H1 (cell line): ENCODE measurements at regions not wholly inside any gene's neighbourhood (a gene's known extent, or its start where the extent isn't known, plus 50 kb on each side); places are given as distances from the start of the nearest gene placed in this dataset.

Experiments used
- BACH1 ChIP-seq: IDR thresholded peaks from 2 replicates; pipeline ENCODE4 v1.6.1; 2012; ENCODE audit warnings: low read length, improper control_type of control experiment
- CBX8 ChIP-seq: fragments of 300-800, 300-1000 bp; sonication (generic); IDR thresholded peaks from 2 replicates; pipeline ENCODE4 v1.7.1; 2016; ENCODE audit warnings: low read depth, low read length, borderline replicate concordance
- EZH2 ChIP-seq: fragments of 200-600 bp; sonication (generic); IDR thresholded peaks from 2 replicates; pipeline ENCODE4 v1.7.1; 2012; ENCODE audit warnings: low read depth, mild to moderate bottlenecking, moderate library complexity, low read length, inconsistent platforms; ENCODE audit not compliant: severe bottlenecking
- GTF2F1 ChIP-seq: IDR thresholded peaks from 2 replicates; pipeline ENCODE4 v1.6.1; 2012; ENCODE audit warnings: low read depth, low read length, improper control_type of control experiment, borderline replicate concordance
- HDAC2 ChIP-seq, 2 experiments: fragments of 300-600 bp in 1 of 2; sonication (generic) in 1 of 2; IDR thresholded peaks; 2 replicates each; pipeline ENCODE4 v1.6.1; 2011 to 2012; ENCODE audit warnings: low read depth in 2 of 2, low read length in 2 of 2, mild to moderate bottlenecking in 2 of 2, moderate library complexity in 2 of 2, borderline replicate concordance in 1 of 2, inconsistent platforms in 1 of 2
- JUND ChIP-seq: IDR thresholded peaks from 2 replicates; pipeline ENCODE4 v1.6.1; 2011; ENCODE audit warnings: mild to moderate bottlenecking, improper control_type of control experiment, low read length
- KDM4A ChIP-seq: IDR thresholded peaks from one replicate; pipeline ENCODE4 v1.7.1; 2012; ENCODE audit warnings: low read depth, mild to moderate bottlenecking, moderate library complexity, low read length, inconsistent platforms; ENCODE audit not compliant: severe bottlenecking
- POLR2A ChIP-seq, 2 experiments: IDR thresholded peaks; 1 replicate in 1 of 2; 2 replicates in 1 of 2; pipeline ENCODE4 v1.6.1; 2011; ENCODE audit warnings: low read depth in 2 of 2, low read length in 2 of 2, mild to moderate bottlenecking in 2 of 2; ENCODE audit errors: control extremely low read depth in 1 of 2
- RBBP5 ChIP-seq: IDR thresholded peaks from 2 replicates; pipeline ENCODE4 v1.7.1; 2012; ENCODE audit warnings: low read depth, mild to moderate bottlenecking, inconsistent platforms, low read length, moderate library complexity, borderline replicate concordance
- SIN3A ChIP-seq, 2 experiments: IDR thresholded peaks in 1 of 2; conservative IDR thresholded peaks in 1 of 2; 2 replicates each; pipeline ENCODE4 v1.6.1; 2011 to 2012; ENCODE audit warnings: low read length in 2 of 2, improper control_type of control experiment in 1 of 2, low read depth in 1 of 2, mild to moderate bottlenecking in 1 of 2
- TF ChIP-seq, protein P1 (sequence below): fragments of 300-600 bp; sonication (generic); IDR thresholded peaks from 2 replicates; pipeline ENCODE4 v1.7.1; 2012; ENCODE audit warnings: low read length, moderate library complexity, mild to moderate bottlenecking, inconsistent platforms; ENCODE audit not compliant: insufficient replicate concordance
- TF ChIP-seq, protein P2 (sequence below): IDR thresholded peaks from 2 replicates; pipeline ENCODE4 v1.6.1; 2012; ENCODE audit warnings: inconsistent platforms

DNA sequence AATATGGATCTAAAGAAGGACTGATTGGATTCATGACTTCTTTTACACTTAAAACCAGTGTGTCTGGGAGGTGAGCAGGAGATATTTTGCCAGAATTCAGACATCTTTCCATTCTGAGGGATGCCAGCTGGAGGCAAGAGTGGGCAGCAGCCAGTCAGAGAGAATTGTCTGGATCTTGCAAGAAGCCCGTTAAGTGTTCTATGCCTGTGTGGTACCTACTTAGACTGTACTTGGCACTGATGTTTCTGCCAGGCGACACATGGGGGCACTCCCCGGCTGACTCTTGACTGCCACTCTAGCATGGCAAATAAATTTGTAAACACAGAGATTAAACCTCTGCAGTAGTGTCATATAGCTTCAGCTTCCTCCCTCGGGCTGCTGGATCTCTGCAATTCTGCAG, 247.7 kb downstream of the UTP18 start (continued):
- TF ChIP-seq, protein P1, sequence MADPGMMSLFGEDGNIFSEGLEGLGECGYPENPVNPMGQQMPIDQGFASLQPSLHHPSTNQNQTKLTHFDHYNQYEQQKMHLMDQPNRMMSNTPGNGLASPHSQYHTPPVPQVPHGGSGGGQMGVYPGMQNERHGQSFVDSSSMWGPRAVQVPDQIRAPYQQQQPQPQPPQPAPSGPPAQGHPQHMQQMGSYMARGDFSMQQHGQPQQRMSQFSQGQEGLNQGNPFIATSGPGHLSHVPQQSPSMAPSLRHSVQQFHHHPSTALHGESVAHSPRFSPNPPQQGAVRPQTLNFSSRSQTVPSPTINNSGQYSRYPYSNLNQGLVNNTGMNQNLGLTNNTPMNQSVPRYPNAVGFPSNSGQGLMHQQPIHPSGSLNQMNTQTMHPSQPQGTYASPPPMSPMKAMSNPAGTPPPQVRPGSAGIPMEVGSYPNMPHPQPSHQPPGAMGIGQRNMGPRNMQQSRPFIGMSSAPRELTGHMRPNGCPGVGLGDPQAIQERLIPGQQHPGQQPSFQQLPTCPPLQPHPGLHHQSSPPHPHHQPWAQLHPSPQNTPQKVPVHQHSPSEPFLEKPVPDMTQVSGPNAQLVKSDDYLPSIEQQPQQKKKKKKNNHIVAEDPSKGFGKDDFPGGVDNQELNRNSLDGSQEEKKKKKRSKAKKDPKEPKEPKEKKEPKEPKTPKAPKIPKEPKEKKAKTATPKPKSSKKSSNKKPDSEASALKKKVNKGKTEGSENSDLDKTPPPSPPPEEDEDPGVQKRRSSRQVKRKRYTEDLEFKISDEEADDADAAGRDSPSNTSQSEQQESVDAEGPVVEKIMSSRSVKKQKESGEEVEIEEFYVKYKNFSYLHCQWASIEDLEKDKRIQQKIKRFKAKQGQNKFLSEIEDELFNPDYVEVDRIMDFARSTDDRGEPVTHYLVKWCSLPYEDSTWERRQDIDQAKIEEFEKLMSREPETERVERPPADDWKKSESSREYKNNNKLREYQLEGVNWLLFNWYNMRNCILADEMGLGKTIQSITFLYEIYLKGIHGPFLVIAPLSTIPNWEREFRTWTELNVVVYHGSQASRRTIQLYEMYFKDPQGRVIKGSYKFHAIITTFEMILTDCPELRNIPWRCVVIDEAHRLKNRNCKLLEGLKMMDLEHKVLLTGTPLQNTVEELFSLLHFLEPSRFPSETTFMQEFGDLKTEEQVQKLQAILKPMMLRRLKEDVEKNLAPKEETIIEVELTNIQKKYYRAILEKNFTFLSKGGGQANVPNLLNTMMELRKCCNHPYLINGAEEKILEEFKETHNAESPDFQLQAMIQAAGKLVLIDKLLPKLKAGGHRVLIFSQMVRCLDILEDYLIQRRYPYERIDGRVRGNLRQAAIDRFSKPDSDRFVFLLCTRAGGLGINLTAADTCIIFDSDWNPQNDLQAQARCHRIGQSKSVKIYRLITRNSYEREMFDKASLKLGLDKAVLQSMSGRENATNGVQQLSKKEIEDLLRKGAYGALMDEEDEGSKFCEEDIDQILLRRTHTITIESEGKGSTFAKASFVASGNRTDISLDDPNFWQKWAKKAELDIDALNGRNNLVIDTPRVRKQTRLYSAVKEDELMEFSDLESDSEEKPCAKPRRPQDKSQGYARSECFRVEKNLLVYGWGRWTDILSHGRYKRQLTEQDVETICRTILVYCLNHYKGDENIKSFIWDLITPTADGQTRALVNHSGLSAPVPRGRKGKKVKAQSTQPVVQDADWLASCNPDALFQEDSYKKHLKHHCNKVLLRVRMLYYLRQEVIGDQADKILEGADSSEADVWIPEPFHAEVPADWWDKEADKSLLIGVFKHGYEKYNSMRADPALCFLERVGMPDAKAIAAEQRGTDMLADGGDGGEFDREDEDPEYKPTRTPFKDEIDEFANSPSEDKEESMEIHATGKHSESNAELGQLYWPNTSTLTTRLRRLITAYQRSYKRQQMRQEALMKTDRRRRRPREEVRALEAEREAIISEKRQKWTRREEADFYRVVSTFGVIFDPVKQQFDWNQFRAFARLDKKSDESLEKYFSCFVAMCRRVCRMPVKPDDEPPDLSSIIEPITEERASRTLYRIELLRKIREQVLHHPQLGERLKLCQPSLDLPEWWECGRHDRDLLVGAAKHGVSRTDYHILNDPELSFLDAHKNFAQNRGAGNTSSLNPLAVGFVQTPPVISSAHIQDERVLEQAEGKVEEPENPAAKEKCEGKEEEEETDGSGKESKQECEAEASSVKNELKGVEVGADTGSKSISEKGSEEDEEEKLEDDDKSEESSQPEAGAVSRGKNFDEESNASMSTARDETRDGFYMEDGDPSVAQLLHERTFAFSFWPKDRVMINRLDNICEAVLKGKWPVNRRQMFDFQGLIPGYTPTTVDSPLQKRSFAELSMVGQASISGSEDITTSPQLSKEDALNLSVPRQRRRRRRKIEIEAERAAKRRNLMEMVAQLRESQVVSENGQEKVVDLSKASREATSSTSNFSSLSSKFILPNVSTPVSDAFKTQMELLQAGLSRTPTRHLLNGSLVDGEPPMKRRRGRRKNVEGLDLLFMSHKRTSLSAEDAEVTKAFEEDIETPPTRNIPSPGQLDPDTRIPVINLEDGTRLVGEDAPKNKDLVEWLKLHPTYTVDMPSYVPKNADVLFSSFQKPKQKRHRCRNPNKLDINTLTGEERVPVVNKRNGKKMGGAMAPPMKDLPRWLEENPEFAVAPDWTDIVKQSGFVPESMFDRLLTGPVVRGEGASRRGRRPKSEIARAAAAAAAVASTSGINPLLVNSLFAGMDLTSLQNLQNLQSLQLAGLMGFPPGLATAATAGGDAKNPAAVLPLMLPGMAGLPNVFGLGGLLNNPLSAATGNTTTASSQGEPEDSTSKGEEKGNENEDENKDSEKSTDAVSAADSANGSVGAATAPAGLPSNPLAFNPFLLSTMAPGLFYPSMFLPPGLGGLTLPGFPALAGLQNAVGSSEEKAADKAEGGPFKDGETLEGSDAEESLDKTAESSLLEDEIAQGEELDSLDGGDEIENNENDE: no peak
- TF ChIP-seq KDM4A (no peak), CBX8 (no peak), RBBP5 (no peak), EZH2 (no peak), GTF2F1 (no peak), HDAC2 (IDR thresholded peaks at IDR 0.05; ENCODE audit: borderline replicate concordance in 1 of 2, low read depth in 2 of 2, low read length in 2 of 2) (no peak), SIN3A (conservative IDR thresholded peaks at IDR 0.05 in 1 of 2, IDR thresholded peaks at IDR 0.05 in 1 of 2; ENCODE audit: low read depth in 1 of 2, low read length in 2 of 2) (no peak), JUND (no peak), POLR2A (IDR thresholded peaks at IDR 0.05; ENCODE audit: control extremely low read depth in 1 of 2, low read depth in 2 of 2, low read length in 2 of 2) (no peak), BACH1 (no peak)
- TF ChIP-seq, protein P2, sequence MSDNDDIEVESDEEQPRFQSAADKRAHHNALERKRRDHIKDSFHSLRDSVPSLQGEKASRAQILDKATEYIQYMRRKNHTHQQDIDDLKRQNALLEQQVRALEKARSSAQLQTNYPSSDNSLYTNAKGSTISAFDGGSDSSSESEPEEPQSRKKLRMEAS: no peak
